ENCODE measurements at regions not wholly inside any gene's neighbourhood (a gene's known extent, or its start where the extent isn't known, plus 50 kb on each side); places are given as distances from the start of the nearest gene placed in this dataset.

DNA sequence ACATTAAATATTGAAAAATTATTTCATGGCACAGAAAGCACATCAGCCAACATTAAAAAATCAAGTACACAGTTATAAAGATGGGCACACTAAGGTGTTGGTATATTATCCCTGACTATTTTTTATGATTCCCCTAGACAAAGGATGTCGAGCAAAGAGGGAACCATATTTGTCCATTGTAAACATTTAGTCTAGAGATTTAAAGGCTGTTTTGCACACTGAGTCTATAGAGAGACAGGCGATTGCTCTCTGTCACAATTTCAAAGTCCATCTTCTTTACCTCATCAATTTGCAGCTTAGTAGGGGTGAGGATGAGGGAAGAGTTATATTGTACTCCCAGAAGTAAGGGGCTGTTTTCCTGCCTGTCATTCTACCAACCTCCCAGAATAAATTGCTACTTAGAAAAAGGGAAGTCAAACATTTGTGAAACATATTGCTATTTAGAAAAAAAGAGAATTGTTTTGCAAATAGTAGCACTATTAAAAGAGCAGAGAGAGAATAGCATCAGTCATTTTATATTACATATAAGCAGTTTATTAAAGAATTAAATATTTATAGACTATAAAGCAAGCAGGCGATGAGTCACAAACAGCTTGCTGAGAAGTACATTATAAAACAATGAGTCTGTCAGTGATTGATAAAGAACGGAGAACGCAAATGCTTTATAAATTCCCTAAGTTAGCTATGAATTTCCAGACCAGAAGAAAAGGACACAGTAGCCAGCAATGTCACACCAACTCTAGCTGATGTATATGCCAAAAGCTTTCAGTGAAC lies 270.6 kb upstream of the PMFBP1 start:
- Histone ChIP-seq H3K4me1 (no peaks in the 10 kb centered on the region), H3K27ac (no peak overlapping the region), H3K4me3 (no peak overlapping the region), H3K27me3 (no peaks in the 10 kb centered on the region), H3K36me3 (no peaks in the 10 kb centered on the region), H3K9me3 (no peaks in the 10 kb centered on the region)
- DNase-seq (ENCODE audit: extremely low spot score in 2 of 2): no peak
- intact Hi-C loops (cut with DNase I): no loop called here
- no peak for TF ChIP-seq POLR2AphosphoS5 (IDR thresholded peaks at IDR 0.05; ENCODE audit: insufficient read depth in 1 of 2, low read depth in 1 of 2)
- TF ChIP-seq, protein P1, sequence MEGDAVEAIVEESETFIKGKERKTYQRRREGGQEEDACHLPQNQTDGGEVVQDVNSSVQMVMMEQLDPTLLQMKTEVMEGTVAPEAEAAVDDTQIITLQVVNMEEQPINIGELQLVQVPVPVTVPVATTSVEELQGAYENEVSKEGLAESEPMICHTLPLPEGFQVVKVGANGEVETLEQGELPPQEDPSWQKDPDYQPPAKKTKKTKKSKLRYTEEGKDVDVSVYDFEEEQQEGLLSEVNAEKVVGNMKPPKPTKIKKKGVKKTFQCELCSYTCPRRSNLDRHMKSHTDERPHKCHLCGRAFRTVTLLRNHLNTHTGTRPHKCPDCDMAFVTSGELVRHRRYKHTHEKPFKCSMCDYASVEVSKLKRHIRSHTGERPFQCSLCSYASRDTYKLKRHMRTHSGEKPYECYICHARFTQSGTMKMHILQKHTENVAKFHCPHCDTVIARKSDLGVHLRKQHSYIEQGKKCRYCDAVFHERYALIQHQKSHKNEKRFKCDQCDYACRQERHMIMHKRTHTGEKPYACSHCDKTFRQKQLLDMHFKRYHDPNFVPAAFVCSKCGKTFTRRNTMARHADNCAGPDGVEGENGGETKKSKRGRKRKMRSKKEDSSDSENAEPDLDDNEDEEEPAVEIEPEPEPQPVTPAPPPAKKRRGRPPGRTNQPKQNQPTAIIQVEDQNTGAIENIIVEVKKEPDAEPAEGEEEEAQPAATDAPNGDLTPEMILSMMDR (IDR thresholded peaks at IDR 0.05): no peak
- TF ChIP-seq POLR2A (IDR thresholded peaks at IDR 0.05): no peak

DNA sequence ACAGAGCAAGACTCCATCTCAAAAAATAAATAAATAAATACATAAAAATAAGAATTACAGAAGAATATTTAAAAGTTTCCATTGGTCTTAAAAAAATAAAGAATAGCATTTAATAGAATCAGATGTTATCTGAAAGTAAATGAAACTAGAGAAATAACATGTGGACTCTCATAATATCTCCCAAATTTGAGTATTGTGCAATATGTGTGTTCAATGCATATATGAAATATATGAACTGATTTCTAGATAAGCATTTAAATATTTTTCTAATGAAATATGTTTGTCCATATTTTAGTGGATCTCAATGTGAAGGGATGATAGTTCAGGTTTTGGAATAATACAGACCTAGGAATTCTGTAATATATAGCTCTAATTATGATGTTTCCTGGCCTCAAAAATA lies 265.9 kb upstream of the PMFBP1 start:
- no peak overlapping the region for H3K27ac ChIP-seq
- no peak overlapping the region for H3K4me3 ChIP-seq
- H3K9me3 ChIP-seq: peaks cover 5% of the 10 kb centered on the region
- DNase-seq (ENCODE audit: extremely low spot score in 2 of 2): no peak
- intact Hi-C loops (cut with DNase I): no loop called here
- H3K36me3 ChIP-seq: no peaks in the 10 kb centered on the region
- TF ChIP-seq, protein P1 (IDR thresholded peaks at IDR 0.05): no peak
- TF ChIP-seq POLR2AphosphoS5 (IDR thresholded peaks at IDR 0.05; ENCODE audit: insufficient read depth in 1 of 2, low read depth in 1 of 2): no peak
- no peak for TF ChIP-seq POLR2A (IDR thresholded peaks at IDR 0.05)
- H3K27me3 ChIP-seq: no peaks in the 10 kb centered on the region
- no peaks in the 10 kb centered on the region for H3K4me1 ChIP-seq

GRCh38 chr16:72434159-72434558 lies 262.2 kb upstream of the PMFBP1 start:
- intact Hi-C loops (cut with DNase I): no loop called here
- no peak for TF ChIP-seq POLR2A (IDR thresholded peaks at IDR 0.05)
- no peak for TF ChIP-seq POLR2AphosphoS5 (IDR thresholded peaks at IDR 0.05; ENCODE audit: insufficient read depth in 1 of 2, low read depth in 1 of 2)
- TF ChIP-seq, protein P1 (IDR thresholded peaks at IDR 0.05): no peak
- peaks cover 5% of the 10 kb centered on the region for H3K9me3 ChIP-seq

DNA sequence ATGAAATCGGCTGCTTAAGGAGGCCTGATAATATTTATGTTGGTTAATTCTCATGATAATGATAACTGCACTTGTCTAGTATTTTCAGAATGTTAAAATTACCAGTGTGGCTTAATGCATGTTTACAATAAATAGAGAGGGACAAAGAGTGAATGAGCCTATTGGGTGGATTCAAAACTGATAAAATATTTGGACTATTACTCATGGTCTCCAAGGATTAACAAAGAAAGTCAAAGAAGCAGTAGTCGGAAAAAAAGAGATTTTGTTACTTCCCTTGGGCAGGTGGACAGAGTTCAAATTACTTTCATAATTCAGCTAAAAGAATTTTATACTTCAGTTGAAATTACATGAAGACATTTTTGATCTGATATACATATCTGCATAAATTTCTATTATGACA lies 258.2 kb upstream of the PMFBP1 start:
- intact Hi-C loops (cut with DNase I): no loop called here
- H3K9me3 ChIP-seq: peaks cover 5% of the 10 kb centered on the region
- no peak for TF ChIP-seq POLR2A (IDR thresholded peaks at IDR 0.05)
- TF ChIP-seq, protein P1 (IDR thresholded peaks at IDR 0.05): no peak
- no peak for TF ChIP-seq POLR2AphosphoS5 (IDR thresholded peaks at IDR 0.05; ENCODE audit: insufficient read depth in 1 of 2, low read depth in 1 of 2)
- DNase-seq (ENCODE audit: extremely low spot score in 2 of 2): no peak
- no peak overlapping the region for H3K4me3 ChIP-seq
- H3K36me3 ChIP-seq: no peaks in the 10 kb centered on the region
- H3K27ac ChIP-seq: no peak overlapping the region
- H3K4me1 ChIP-seq: no peaks in the 10 kb centered on the region
- H3K27me3 ChIP-seq: no peaks in the 10 kb centered on the region

More at GRCh38 chr16:72434159-72434558, 262.2 kb upstream of the PMFBP1 start:
- H3K4me3 ChIP-seq: no peak overlapping the region
- DNase-seq (ENCODE audit: extremely low spot score in 2 of 2): no peak
- no peaks in the 10 kb centered on the region for H3K36me3 ChIP-seq
- H3K4me1 ChIP-seq: no peaks in the 10 kb centered on the region
- H3K27ac ChIP-seq: no peak overlapping the region
- no peaks in the 10 kb centered on the region for H3K27me3 ChIP-seq

DNA sequence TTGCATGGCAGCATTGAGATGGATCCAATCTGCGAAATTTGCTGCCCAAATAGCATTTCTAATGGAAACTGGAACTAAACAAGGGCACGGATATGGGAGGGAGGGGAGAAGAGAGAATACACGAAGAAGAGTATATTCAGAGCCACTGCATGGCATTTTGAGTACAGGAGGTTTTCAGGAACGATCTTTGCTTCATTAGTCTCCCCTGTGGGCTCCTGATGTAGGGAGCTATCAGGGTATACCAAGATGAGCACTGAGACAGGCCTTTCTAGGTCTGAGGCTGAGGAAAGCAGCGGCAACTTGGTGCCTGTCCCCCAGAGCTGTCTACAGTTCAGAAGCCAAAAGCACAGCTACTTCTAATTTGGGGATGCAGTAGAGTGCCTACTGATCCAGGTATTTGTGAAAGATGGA lies 257.7 kb upstream of the PMFBP1 start:
- Histone ChIP-seq H3K4me3 (no peak overlapping the region), H3K27ac (no peak overlapping the region), H3K4me1 (no peaks in the 10 kb centered on the region), H3K9me3 (peaks cover 2% of the 10 kb centered on the region), H3K36me3 (no peaks in the 10 kb centered on the region), H3K27me3 (no peaks in the 10 kb centered on the region)
- no peak for TF ChIP-seq POLR2AphosphoS5 (IDR thresholded peaks at IDR 0.05; ENCODE audit: insufficient read depth in 1 of 2, low read depth in 1 of 2)
- no peak for TF ChIP-seq POLR2A (IDR thresholded peaks at IDR 0.05)
- TF ChIP-seq, protein P1 (IDR thresholded peaks at IDR 0.05): no peak
- no peak for DNase-seq (ENCODE audit: extremely low spot score in 2 of 2)
- intact Hi-C loops (cut with DNase I): no loop called here

Data from vagina (tissue), 2 donors.